ENCODE measurements at regions not wholly inside any gene's neighbourhood (a gene's known extent, or its start where the extent isn't known, plus 50 kb on each side); places are given as distances from the start of the nearest gene placed in this dataset.

DNA sequence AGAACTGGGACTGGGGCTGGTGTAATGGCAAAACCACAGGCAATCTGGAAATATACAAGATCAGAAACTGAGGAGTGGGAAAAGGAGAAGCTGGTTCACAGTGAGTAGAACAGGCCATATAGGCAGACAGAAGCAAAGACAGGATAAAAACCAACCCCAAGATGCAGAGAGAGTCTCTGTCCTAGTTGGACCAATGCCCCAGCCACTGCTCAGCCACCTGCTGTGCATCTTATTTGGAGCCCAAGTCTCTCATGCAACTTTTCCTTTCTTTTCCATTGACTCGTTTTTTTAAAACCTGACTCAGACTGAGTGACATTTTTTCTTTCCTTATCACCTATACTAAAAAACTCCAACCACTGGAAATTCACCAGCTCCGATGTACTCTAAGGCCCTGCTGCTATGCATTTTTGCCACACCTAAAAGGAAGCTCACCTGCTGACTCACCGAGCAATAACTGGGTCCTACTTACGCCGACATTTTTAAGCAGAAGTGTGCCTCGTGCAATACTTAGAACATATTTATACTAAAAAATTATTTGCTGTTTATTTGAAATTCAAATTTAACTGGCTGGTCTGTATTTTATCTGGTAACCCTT is 100.8 kb upstream of the XYLT1 start:
- Histone ChIP-seq H3K9me3 (ENCODE audit: control insufficient read depth, low read length) (no peaks in the 10 kb centered on the region), H3K4me1 (ENCODE audit: control insufficient read depth, insufficient read depth, low read length, poor library complexity, severe bottlenecking) (peaks cover 3% of the 10 kb centered on the region), H3K27ac (ENCODE audit: low read depth, low read length, severe bottlenecking) (no peak overlapping the region), H3K4me3 (ENCODE audit: extremely low read depth, insufficient read depth, low read length, poor library complexity, severe bottlenecking) (no peak overlapping the region), H3K36me3 (ENCODE audit: control insufficient read depth, insufficient read depth, low read length) (no peaks in the 10 kb centered on the region)
- WGBS, 2 experiments (ENCODE audit: insufficient coverage in 2 of 2) = 58 to 63% methylated on average over 2 of the region's 6 CpGs

DNA sequence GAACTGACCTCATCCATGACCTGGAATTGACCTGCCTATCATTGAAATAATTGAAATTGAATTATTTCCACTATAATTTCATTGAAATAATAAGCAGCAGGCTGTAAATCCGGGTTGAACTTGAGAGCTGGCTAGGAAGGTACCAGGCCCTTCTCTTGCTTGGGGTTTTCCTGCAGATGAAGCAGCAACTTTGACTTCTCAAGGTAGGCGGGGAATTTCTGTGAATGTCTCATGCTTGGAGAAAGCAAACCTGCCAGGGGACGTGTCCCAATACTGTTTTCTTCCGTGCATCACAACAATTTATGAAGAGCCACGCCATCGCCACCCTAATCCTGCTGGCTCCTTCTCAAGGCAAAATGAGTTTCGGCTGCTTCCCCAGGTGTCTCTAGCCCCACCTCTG is 97.5 kb upstream of the XYLT1 start:
- 94 to 96% methylated on average over 5 to 6 of the region's 7 CpGs for WGBS, 2 experiments (ENCODE audit: insufficient coverage in 2 of 2)
- Histone ChIP-seq H3K4me3 (ENCODE audit: extremely low read depth, insufficient read depth, low read length, poor library complexity, severe bottlenecking) (no peak overlapping the region), H3K36me3 (ENCODE audit: control insufficient read depth, insufficient read depth, low read length) (no peaks in the 10 kb centered on the region), H3K27ac (ENCODE audit: low read depth, low read length, severe bottlenecking) (no peak overlapping the region), H3K4me1 (ENCODE audit: control insufficient read depth, insufficient read depth, low read length, poor library complexity, severe bottlenecking) (peaks cover 3% of the 10 kb centered on the region), H3K9me3 (ENCODE audit: control insufficient read depth, low read length) (no peaks in the 10 kb centered on the region)

DNA sequence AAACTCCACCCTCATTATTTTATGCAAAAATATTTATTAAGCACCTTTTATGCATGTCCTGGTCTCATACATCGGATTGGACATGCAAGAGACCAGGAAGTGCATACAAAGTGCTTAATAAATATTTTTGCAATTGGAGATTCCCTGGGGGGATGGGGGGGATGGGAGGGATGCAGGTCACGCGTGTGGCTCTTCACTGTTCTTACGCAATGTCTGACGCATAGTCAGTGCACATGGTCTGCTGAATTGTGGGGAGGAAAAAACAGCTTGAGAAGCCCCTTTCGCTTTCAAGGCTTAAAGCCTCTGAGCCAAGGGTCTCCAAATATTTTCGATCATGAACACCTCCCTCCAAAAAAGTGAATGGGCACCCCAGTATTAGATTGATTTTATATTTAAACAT is 96.7 kb upstream of the XYLT1 start:
- Histone ChIP-seq H3K4me3 (ENCODE audit: extremely low read depth, insufficient read depth, low read length, poor library complexity, severe bottlenecking) (no peak overlapping the region), H3K4me1 (ENCODE audit: control insufficient read depth, insufficient read depth, low read length, poor library complexity, severe bottlenecking) (peaks cover 3% of the 10 kb centered on the region), H3K36me3 (ENCODE audit: control insufficient read depth, insufficient read depth, low read length) (no peaks in the 10 kb centered on the region), H3K9me3 (ENCODE audit: control insufficient read depth, low read length) (no peaks in the 10 kb centered on the region), H3K27ac (ENCODE audit: low read depth, low read length, severe bottlenecking) (no peak overlapping the region)
- 91% methylated on average over 5 of the region's 7 CpGs; no CpG with 5 or more reads in 1 of the 2 experiments for WGBS, 2 experiments (ENCODE audit: insufficient coverage in 2 of 2)

DNA sequence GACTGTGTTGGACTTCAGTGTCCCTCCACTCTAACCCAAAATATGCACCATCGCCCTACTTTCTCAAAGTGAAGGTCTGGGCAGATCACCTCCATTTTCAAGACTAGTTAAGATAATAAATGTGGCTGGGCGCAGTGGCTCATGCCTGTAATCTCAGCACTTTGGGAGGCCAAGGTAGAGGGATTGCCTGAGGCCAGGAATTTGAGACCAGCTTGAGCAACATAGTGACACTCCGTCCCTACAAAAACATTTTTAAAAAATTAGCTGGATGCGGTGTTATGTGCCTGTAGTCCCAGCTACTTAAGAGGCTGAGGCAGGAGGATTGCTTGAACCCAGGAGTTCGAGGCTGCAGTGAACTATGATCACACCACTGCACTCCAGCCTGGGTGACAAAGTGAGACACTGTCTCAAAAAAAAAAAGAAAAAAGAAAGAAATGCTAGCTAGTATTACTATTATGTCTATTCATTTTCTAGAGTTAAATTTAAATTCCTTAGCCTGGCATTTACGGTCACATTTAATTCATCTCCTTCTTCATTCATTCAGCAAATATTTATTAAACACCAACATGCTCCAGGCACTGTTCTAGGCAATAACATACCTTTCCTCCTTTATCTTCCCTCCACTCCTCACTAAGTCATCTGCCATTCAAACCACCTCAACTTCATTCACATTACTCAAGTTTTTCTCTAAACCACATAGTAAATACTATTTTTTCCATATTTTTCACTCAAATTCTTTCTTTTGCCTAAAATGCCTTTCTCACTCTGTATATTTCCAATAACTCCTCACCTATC is 96.1 kb upstream of the XYLT1 start:
- H3K36me3 ChIP-seq (ENCODE audit: control insufficient read depth, insufficient read depth, low read length) = no peaks in the 10 kb centered on the region
- H3K4me3 ChIP-seq (ENCODE audit: extremely low read depth, insufficient read depth, low read length, poor library complexity, severe bottlenecking) = no peak overlapping the region
- 67 to 94% methylated on average over 2 to 3 of the region's 6 CpGs for WGBS, 2 experiments (ENCODE audit: insufficient coverage in 2 of 2)
- H3K9me3 ChIP-seq (ENCODE audit: control insufficient read depth, low read length) = no peaks in the 10 kb centered on the region
- no peak overlapping the region for H3K27ac ChIP-seq (ENCODE audit: low read depth, low read length, severe bottlenecking)
- H3K4me1 ChIP-seq (ENCODE audit: control insufficient read depth, insufficient read depth, low read length, poor library complexity, severe bottlenecking) = no peaks in the 10 kb centered on the region

DNA sequence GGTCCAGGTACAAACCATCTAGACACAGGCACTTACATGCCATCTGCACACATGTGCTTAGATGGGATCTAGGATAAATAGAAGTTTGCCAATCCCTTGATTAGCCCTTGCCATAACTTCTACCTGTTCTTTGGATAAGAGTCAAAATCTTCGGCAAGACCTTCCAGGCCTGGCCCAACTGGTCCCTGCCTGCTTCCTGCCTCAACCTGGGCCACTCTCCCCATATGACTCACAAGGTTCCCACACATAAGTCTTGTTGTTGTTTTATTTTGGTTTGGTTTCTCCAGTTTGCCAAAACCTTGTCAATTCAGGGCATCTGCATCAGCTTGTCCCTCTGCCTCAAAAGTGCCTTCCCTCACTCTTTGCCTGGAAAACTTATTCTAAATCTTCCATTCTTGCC is 95.3 kb upstream of the XYLT1 start:
- H3K4me1 ChIP-seq (ENCODE audit: control insufficient read depth, insufficient read depth, low read length, poor library complexity, severe bottlenecking) = no peaks in the 10 kb centered on the region
- H3K9me3 ChIP-seq (ENCODE audit: control insufficient read depth, low read length) = no peaks in the 10 kb centered on the region
- WGBS, 2 experiments (ENCODE audit: insufficient coverage in 2 of 2) = no CpG with 5 or more reads among the region's 1 CpG
- H3K4me3 ChIP-seq (ENCODE audit: extremely low read depth, insufficient read depth, low read length, poor library complexity, severe bottlenecking) = no peak overlapping the region
- H3K27ac ChIP-seq (ENCODE audit: low read depth, low read length, severe bottlenecking) = no peak overlapping the region
- H3K36me3 ChIP-seq (ENCODE audit: control insufficient read depth, insufficient read depth, low read length) = no peaks in the 10 kb centered on the region

DNA sequence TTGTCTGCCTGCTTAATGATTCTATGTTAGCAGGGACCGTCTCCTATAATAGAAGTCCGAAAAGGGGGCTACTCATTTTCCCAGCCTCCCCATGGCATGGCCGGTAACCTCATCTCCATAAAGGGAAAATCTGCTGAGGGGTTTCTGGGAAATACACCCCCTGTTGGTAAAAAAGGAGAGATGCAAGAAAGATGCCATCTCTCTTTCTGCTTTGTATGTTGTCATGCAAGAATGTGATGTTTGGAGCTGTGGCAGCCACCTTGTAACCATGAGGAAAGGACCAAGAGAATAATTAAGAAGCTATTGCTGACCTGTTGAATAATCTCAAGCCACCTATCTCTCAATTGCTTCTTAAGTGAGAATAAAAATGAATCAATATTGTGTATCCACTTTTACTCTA is 94.8 kb upstream of the XYLT1 start:
- Histone ChIP-seq H3K4me3 (ENCODE audit: extremely low read depth, insufficient read depth, low read length, poor library complexity, severe bottlenecking) (no peak overlapping the region), H3K9me3 (ENCODE audit: control insufficient read depth, low read length) (no peaks in the 10 kb centered on the region), H3K36me3 (ENCODE audit: control insufficient read depth, insufficient read depth, low read length) (no peaks in the 10 kb centered on the region), H3K4me1 (ENCODE audit: control insufficient read depth, insufficient read depth, low read length, poor library complexity, severe bottlenecking) (no peaks in the 10 kb centered on the region), H3K27ac (ENCODE audit: low read depth, low read length, severe bottlenecking) (no peak overlapping the region)
- WGBS, 2 experiments (ENCODE audit: insufficient coverage in 2 of 2) = no CpG with 5 or more reads among the region's 3 CpGs

DNA sequence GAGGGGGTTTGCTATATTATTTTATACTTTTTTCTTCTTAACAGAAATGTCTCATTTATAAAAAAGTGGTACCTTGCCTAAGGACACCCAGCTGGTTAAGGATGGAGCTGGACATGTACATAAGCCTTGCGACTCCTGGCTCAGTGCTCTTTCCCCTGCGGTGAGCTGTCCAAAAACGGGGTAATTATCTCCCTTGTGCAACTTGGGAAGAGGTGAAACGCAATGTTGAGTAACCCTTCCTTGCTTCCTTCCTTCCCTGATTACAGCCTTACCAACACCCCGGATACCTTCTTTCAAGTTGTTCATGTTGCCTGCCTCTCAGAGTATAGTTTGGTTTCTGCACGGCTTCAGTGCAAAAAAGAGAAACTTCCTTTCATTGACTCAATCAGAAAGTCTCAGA is 94.1 kb upstream of the XYLT1 start:
- H3K36me3 ChIP-seq (ENCODE audit: control insufficient read depth, insufficient read depth, low read length) = no peaks in the 10 kb centered on the region
- 82 to 86% methylated on average over 5 to 6 of the region's 6 CpGs for WGBS, 2 experiments (ENCODE audit: insufficient coverage in 2 of 2)

DNA sequence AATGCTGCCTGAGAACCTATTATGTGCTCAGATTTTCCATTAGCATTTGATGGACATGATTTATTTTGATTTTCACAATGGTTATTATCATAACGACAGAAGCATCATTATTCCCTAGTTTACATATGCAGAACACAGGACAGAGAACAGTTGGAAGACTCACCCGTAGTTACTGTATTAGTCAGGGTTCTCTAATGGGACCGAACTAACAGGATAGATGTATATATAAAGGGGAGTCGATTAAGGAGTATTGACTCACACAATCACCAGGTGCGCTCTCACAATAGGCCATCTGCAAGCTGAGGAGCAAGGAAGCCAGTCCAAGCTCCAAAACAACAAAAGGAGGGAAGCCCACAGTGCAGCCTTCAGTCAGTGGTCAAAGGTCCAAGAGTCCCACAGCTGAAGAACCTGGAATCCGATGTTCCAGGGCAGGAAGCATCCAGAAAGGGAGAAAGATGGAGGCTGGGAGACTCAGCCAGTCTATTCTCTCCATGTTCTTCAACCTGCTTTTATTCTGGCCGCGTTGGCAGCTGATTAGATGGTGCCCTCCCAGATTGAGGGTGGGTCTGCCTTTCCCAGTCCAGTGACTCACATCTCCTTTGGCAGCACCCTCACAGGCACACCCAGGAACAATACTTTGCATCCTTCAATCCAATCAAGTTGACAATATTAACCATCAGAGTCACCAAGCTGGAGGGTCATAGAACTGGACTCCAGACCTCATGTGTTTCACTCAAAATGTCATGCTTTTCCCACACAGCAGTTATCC is 92.7 kb upstream of the XYLT1 start:
- 70 to 75% methylated on average over 5 of the region's 8 CpGs for WGBS, 2 experiments (ENCODE audit: insufficient coverage in 2 of 2)
- no peak overlapping the region for H3K4me3 ChIP-seq (ENCODE audit: extremely low read depth, insufficient read depth, low read length, poor library complexity, severe bottlenecking)

More for the DNA sequence above, 94.1 kb upstream of the XYLT1 start:
- H3K4me1 ChIP-seq (ENCODE audit: control insufficient read depth, insufficient read depth, low read length, poor library complexity, severe bottlenecking) = no peaks in the 10 kb centered on the region
- no peak overlapping the region for H3K4me3 ChIP-seq (ENCODE audit: extremely low read depth, insufficient read depth, low read length, poor library complexity, severe bottlenecking)
- H3K9me3 ChIP-seq (ENCODE audit: control insufficient read depth, low read length) = no peaks in the 10 kb centered on the region
- H3K27ac ChIP-seq (ENCODE audit: low read depth, low read length, severe bottlenecking) = no peak overlapping the region

DNA sequence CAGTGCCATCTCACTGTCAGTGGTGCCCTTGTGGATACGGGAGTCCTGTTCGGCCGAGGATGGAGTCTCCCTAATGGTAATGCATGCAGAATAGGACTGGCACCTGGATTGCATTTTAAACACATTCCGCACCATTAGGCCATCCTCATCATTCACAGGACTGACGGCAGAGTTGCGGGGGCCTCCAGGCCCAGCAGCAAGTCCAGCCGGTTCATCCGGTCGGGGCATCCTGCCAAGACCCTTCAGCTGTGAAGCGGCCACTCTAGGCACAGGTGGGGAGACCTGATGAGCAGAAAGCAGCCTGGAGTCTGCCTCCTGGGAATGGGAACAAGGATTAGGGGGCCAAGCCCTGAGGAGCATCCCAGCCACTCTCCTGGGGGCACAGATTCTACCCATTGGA is 90.3 kb upstream of the XYLT1 start:
- Histone ChIP-seq H3K36me3 (ENCODE audit: control insufficient read depth, insufficient read depth, low read length) (no peaks in the 10 kb centered on the region), H3K4me3 (ENCODE audit: extremely low read depth, insufficient read depth, low read length, poor library complexity, severe bottlenecking) (no peak overlapping the region), H3K27ac (ENCODE audit: low read depth, low read length, severe bottlenecking) (no peak overlapping the region), H3K4me1 (ENCODE audit: control insufficient read depth, insufficient read depth, low read length, poor library complexity, severe bottlenecking) (no peaks in the 10 kb centered on the region), H3K9me3 (ENCODE audit: control insufficient read depth, low read length) (no peaks in the 10 kb centered on the region)
- 94 to 97% methylated on average over 5 to 10 of the region's 10 CpGs for WGBS, 2 experiments (ENCODE audit: insufficient coverage in 2 of 2)

More for the DNA sequence above, 92.7 kb upstream of the XYLT1 start:
- no peak overlapping the region for H3K27ac ChIP-seq (ENCODE audit: low read depth, low read length, severe bottlenecking)
- H3K36me3 ChIP-seq (ENCODE audit: control insufficient read depth, insufficient read depth, low read length) = no peaks in the 10 kb centered on the region
- H3K4me1 ChIP-seq (ENCODE audit: control insufficient read depth, insufficient read depth, low read length, poor library complexity, severe bottlenecking) = no peaks in the 10 kb centered on the region
- no peaks in the 10 kb centered on the region for H3K9me3 ChIP-seq (ENCODE audit: control insufficient read depth, low read length)

DNA sequence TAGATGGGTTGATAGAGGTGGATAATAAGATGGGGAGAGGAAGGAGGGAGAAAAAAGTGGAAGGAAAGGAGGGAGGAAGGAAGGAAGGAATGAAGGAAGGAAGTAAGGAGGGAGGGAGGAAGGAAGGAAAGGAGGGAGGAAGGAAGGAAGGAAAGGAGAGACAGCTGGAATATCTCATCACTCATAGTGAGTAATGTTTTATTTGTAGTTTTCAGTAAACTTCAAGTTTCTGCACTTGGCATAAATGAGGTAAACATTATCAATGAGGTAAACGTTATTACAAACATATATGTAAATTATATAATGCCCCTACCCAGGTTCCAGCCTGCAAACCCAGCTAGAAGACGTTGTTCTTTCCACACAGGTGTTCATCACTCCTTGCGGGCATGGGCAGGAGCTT is 89.8 kb upstream of the XYLT1 start:
- no peaks in the 10 kb centered on the region for H3K4me1 ChIP-seq (ENCODE audit: control insufficient read depth, insufficient read depth, low read length, poor library complexity, severe bottlenecking)
- H3K9me3 ChIP-seq (ENCODE audit: control insufficient read depth, low read length) = no peaks in the 10 kb centered on the region
- 95 to 100% methylated on average over 1 to 2 of the region's 3 CpGs for WGBS, 2 experiments (ENCODE audit: insufficient coverage in 2 of 2)
- H3K4me3 ChIP-seq (ENCODE audit: extremely low read depth, insufficient read depth, low read length, poor library complexity, severe bottlenecking) = no peak overlapping the region
- no peak overlapping the region for H3K27ac ChIP-seq (ENCODE audit: low read depth, low read length, severe bottlenecking)
- no peaks in the 10 kb centered on the region for H3K36me3 ChIP-seq (ENCODE audit: control insufficient read depth, insufficient read depth, low read length)

Data from mesodermal cell (in vitro differentiated cells).